RWPE1 (cell line): ENCODE measurements at regions not wholly inside any gene's neighbourhood (a gene's known extent, or its start where the extent isn't known, plus 50 kb on each side); places are given as distances from the start of the nearest gene placed in this dataset.
"Not testable (repeated sequence)": the region's sequence is repeated elsewhere in the genome, so short reads cannot be mapped to it uniquely, and the experiment has no call there.

Source experiments
- CTCF ChIA-PET: fragments of 350-600 bp; sonication (Branson Sonifier 250); formaldehyde crosslinking; extraction: SDS; loops from one replicate; lab custom pipeline; 2021; lab: Yijun Ruan, JAX
- POLR2A ChIA-PET: fragments of 400-600 bp; formaldehyde crosslinking; extraction: SDS; loops from one replicate; lab custom pipeline; 2020; ENCODE audit warnings: antibody characterized with exemption; ENCODE audit not compliant: low non-redundant PET; lab: Yijun Ruan, JAX
- DNase-seq: peaks from one replicate; pipeline ENCODE4 v3.0.0; 2012; ENCODE audit warnings: low spot score
- H3K27ac ChIP-seq: fragments of 450-650 bp; 2 replicates; pipeline ENCODE4 v1.5.1; 2017
- CTCF ChIP-seq: fragments of 450-650 bp; conservative IDR thresholded peaks from 2 replicates; pipeline ENCODE4 v1.5.1; 2017; ENCODE audit warnings: low read depth, mild to moderate bottlenecking

GRCh38 chr1:177873238-177873637 lies 96.6 kb downstream of the SEC16B start:
- CTCF ChIA-PET = interaction anchor here (0.5 kb wide), 1 partner anchor 9 kb away, joined by 4 read pairs; no protein-coding TSS in a partner anchor
- POLR2A ChIA-PET = no interaction called here
- H3K27ac ChIP-seq = no peak overlapping the region
- DNase-seq = peak; percentile 70
- TF ChIP-seq CTCF = no peak

- no peak for DNase-seq
- no peak for TF ChIP-seq CTCF
- POLR2A ChIA-PET = no interaction called here
- CTCF ChIA-PET = no interaction called here
- no peak overlapping the region for H3K27ac ChIP-seq
Measured at GRCh38 chr1:177872308-177872900, 97.5 kb downstream of the SEC16B start.

GRCh38 chr1:177871613-177872307 lies 98.1 kb downstream of the SEC16B start:
- H3K27ac ChIP-seq = no peak overlapping the region
- ChIA-PET CTCF (no interaction called here), POLR2A (no interaction called here)
- no peak for TF ChIP-seq CTCF
- no peak for DNase-seq

GRCh38 chr1:177869586-177869985 lies 100.3 kb downstream of the SEC16B start:
- ChIA-PET CTCF (no interaction called here), POLR2A (no interaction called here)
- TF ChIP-seq CTCF = no peak
- no peak for DNase-seq
- no peak overlapping the region for H3K27ac ChIP-seq

- DNase-seq, POLR2A ChIA-PET, CTCF ChIA-PET, H3K27ac ChIP-seq: not testable (repeated sequence)
Measured at GRCh38 chr1:177869011-177869410, 100.8 kb downstream of the SEC16B start.

- DNase-seq = no peak
- no peak overlapping the region for H3K27ac ChIP-seq
- no peak for TF ChIP-seq CTCF
- POLR2A ChIA-PET = no interaction called here
- CTCF ChIA-PET = interaction anchor here (0.6 kb wide), 1 partner anchor 9 kb away, joined by 3 read pairs; no protein-coding TSS in a partner anchor
Measured at GRCh38 chr1:177865807-177866206, 104.1 kb downstream of the SEC16B start.
